H9 (cell line): ENCODE measurements at regions not wholly inside any gene's neighbourhood (a gene's known extent, or its start where the extent isn't known, plus 50 kb on each side); places are given as distances from the start of the nearest gene placed in this dataset.

Source experiments
- DNase-seq: peaks from one replicate; pipeline ENCODE4 v3.0.0-alpha.2; 2017
- H2AFZ ChIP-seq: one replicate; pipeline ENCODE4 v1.6.1; 2013; ENCODE audit warnings: mild to moderate bottlenecking, low read length, control low read depth, moderate library complexity
- H2AK5ac ChIP-seq: 2 replicates; pipeline ENCODE4 v1.6.1; 2013; ENCODE audit warnings: low read length, control low read depth, mixed read lengths; ENCODE audit not compliant: insufficient read length
- H2BK120ac ChIP-seq: one replicate; pipeline ENCODE4 v1.6.1; 2013; ENCODE audit warnings: low read depth, mild to moderate bottlenecking, low read length, control low read depth, inconsistent platforms; ENCODE audit not compliant: poor library complexity, severe bottlenecking
- H2BK12ac ChIP-seq: 2 replicates; pipeline ENCODE4 v1.6.1; 2013; ENCODE audit warnings: low read length, control low read depth, mixed read lengths, low read depth; ENCODE audit not compliant: insufficient read length
- H2BK15ac ChIP-seq: 2 replicates; pipeline ENCODE4 v1.6.1; 2013; ENCODE audit warnings: low read depth, low read length, control low read depth
- H2BK20ac ChIP-seq: one replicate; pipeline ENCODE4 v1.6.1; 2013; ENCODE audit warnings: low read depth, mild to moderate bottlenecking, low read length, control low read depth, inconsistent platforms; ENCODE audit not compliant: poor library complexity, severe bottlenecking
- H2BK5ac ChIP-seq: 2 replicates; pipeline ENCODE4 v1.6.1; 2013; ENCODE audit warnings: low read length, control low read depth, mixed read lengths; ENCODE audit not compliant: insufficient read length
- H3K14ac ChIP-seq: 2 replicates; pipeline ENCODE4 v1.6.1; 2013; ENCODE audit warnings: low read length, control low read depth; ENCODE audit not compliant: insufficient read depth
- H3K18ac ChIP-seq: 2 replicates; pipeline ENCODE4 v1.6.1; 2013; ENCODE audit warnings: low read depth, mild to moderate bottlenecking, mixed read lengths, low read length, control low read depth; ENCODE audit not compliant: insufficient read length
- H3K23ac ChIP-seq: 2 replicates; pipeline ENCODE4 v1.6.1; 2013; ENCODE audit warnings: low read length, control low read depth, mixed read lengths, low read depth; ENCODE audit not compliant: insufficient read length
- H3K23me2 ChIP-seq: 2 replicates; pipeline ENCODE4 v1.6.1; 2013; ENCODE audit warnings: low read depth, mild to moderate bottlenecking, mixed read lengths, low read length, control low read depth; ENCODE audit not compliant: insufficient read length, poor library complexity, severe bottlenecking
- H3K27ac ChIP-seq: 2 replicates; pipeline ENCODE4 v1.5.1; 2013; ENCODE audit warnings: low read length, control low read depth, mixed read lengths, low read depth; ENCODE audit not compliant: insufficient read length
- H3K27me3 ChIP-seq: 2 replicates; pipeline ENCODE4 v1.6.1; 2013; ENCODE audit warnings: low read length, control low read depth, inconsistent platforms; ENCODE audit not compliant: insufficient read depth
- H3K4ac ChIP-seq: 2 replicates; pipeline ENCODE4 v1.6.1; 2013; ENCODE audit warnings: low read depth, mild to moderate bottlenecking, control low read depth, inconsistent platforms, low read length, moderate library complexity
- H3K4me1 ChIP-seq: 2 replicates; pipeline ENCODE4 v1.6.1; 2013; ENCODE audit warnings: low read length, control low read depth, inconsistent platforms; ENCODE audit not compliant: insufficient read depth
- H3K4me2 ChIP-seq: 2 replicates; pipeline ENCODE4 v1.6.1; 2013; ENCODE audit warnings: low read length, control low read depth, mixed read lengths; ENCODE audit not compliant: insufficient read length, insufficient read depth
- H3K56ac ChIP-seq: 2 replicates; pipeline ENCODE4 v1.6.1; 2013; ENCODE audit warnings: low read depth, mild to moderate bottlenecking, mixed read lengths, low read length, control low read depth; ENCODE audit not compliant: insufficient read length
- H3K79me1 ChIP-seq: 2 replicates; pipeline ENCODE4 v1.6.1; 2013; ENCODE audit warnings: low read depth, mild to moderate bottlenecking, moderate library complexity, low read length, control low read depth, inconsistent platforms; ENCODE audit not compliant: insufficient read depth, poor library complexity, severe bottlenecking
- H3K79me2 ChIP-seq: 2 replicates; pipeline ENCODE4 v1.6.1; 2013; ENCODE audit warnings: low read length, control low read depth, inconsistent platforms; ENCODE audit not compliant: insufficient read depth
- H3K9ac ChIP-seq: 2 replicates; pipeline ENCODE4 v1.6.1; 2013; ENCODE audit warnings: low read length, control low read depth, mixed read lengths; ENCODE audit not compliant: insufficient read length; ENCODE audit errors: extremely low read depth
- H3K9me3 ChIP-seq: one replicate; pipeline ENCODE4 v1.6.1; 2013; ENCODE audit warnings: low read depth, low read length, inconsistent platforms; ENCODE audit not compliant: control insufficient read depth
- H3T11ph ChIP-seq: one replicate; pipeline ENCODE4 v1.6.1; 2013; ENCODE audit warnings: mild to moderate bottlenecking, low read length, control low read depth, inconsistent platforms
- H4K20me1 ChIP-seq: one replicate; pipeline ENCODE4 v1.6.1; 2013; ENCODE audit not compliant: control insufficient read depth, insufficient read length, insufficient read depth
- H4K5ac ChIP-seq: 2 replicates; pipeline ENCODE4 v1.6.1; 2013; ENCODE audit warnings: low read depth, mild to moderate bottlenecking, mixed read lengths, low read length, control low read depth; ENCODE audit not compliant: insufficient read length
- H4K8ac ChIP-seq: replicated peaks from 2 replicates; pipeline ENCODE4 v1.6.1; 2013; ENCODE audit warnings: low read length, control low read depth, mixed read lengths, low read depth; ENCODE audit not compliant: insufficient read length
- H4K91ac ChIP-seq: 2 replicates; pipeline ENCODE4 v1.6.1; 2013; ENCODE audit warnings: low read depth, mild to moderate bottlenecking, moderate library complexity, mixed read lengths, low read length, control low read depth; ENCODE audit not compliant: insufficient read length
- H3K27ac Mint-ChIP-seq, 3 experiments: 2 replicates in 2 of 3; 3 replicates in 1 of 3; pipeline ENCODE4 v1.8.0; 2020 to 2021; ENCODE audit warnings: mixed read lengths in 3 of 3, mild to moderate bottlenecking in 1 of 3, moderate library complexity in 1 of 3
- H3K27me3 Mint-ChIP-seq: 2 replicates; pipeline ENCODE4 v1.8.0; 2021; ENCODE audit warnings: low read depth, mild to moderate bottlenecking, moderate library complexity, mixed read lengths
- H3K36me3 Mint-ChIP-seq, 3 experiments: 2 replicates in 2 of 3; 3 replicates in 1 of 3; pipeline ENCODE4 v1.8.0; 2020 to 2021; ENCODE audit warnings: low read depth in 3 of 3, mixed read lengths in 3 of 3; ENCODE audit not compliant: insufficient read depth in 1 of 3
- H3K4me1 Mint-ChIP-seq, 2 experiments: 2 replicates each; pipeline ENCODE4 v1.8.0; 2020; ENCODE audit warnings: mixed read lengths in 2 of 2
- H3K4me3 Mint-ChIP-seq, 2 experiments: 2 replicates in 1 of 2; 3 replicates in 1 of 2; pipeline ENCODE4 v1.8.0; 2020 to 2021; ENCODE audit warnings: mild to moderate bottlenecking in 2 of 2, mixed read lengths in 2 of 2, moderate library complexity in 1 of 2
- H3K9me3 Mint-ChIP-seq, 2 experiments: 2 replicates in 1 of 2; 3 replicates in 1 of 2; pipeline ENCODE4 v1.8.0; 2020; ENCODE audit warnings: mild to moderate bottlenecking in 2 of 2, mixed read lengths in 2 of 2, moderate library complexity in 1 of 2
- WGBS: extraction: QIAGEN DNeasy Blood & Tissue Kit; methylation state at CpG from one replicate; pipeline ENCODE4 v1.1.7; 2013; ENCODE audit warnings: missing lambda C conversion rate, low lambda C conversion rate, mixed read lengths; ENCODE audit not compliant: insufficient read length; ENCODE audit errors: extremely low coverage; 5-methylcytosine and 5-hydroxymethylcytosine counted together
- TF ChIP-seq, protein P1 (sequence below): fragments of 200-600 bp; sonication (generic); conservative IDR thresholded peaks from 3 replicates; pipeline ENCODE4 v1.8.0; 2021; ENCODE audit warnings: antibody characterized with exemption, mild to moderate bottlenecking

DNA sequence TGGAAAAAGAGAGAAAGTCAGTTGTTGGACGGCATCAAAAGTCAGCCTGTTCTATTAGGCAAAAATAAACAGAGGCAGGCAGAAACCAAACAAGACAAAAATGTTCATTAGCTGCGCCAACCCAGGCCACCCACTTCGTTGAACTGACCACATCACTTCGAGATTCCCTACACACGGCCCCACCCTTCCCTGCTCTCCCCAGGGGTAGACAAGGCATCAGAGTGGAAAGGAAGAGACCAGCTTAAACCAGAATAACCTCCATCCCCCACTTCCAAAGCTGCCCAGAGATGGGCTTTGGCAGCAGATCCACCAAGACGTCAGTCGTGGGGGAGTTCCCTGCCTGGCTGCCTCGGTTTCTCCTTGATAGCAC, 204.6 kb upstream of the TSHZ3 start:
- H2BK15ac ChIP-seq, result no peak overlapping the region
- no peaks in the 10 kb centered on the region for H3K27me3 ChIP-seq
- H4K8ac ChIP-seq, result no peak overlapping the region
- peaks cover 0 to 4% (median 4%) of the 10 kb centered on the region in 3 experiments; a peak in 2 of 7 replicates for H3K36me3 Mint-ChIP-seq
- H3K4ac ChIP-seq, result no peak overlapping the region
- no peaks in the 10 kb centered on the region for H3K9me3 ChIP-seq
- H3K23me2 ChIP-seq, result no peaks in the 10 kb centered on the region
- no peak overlapping the region for H4K5ac ChIP-seq
- H3K4me1 Mint-ChIP-seq, result peaks cover 11 to 21% of the 10 kb centered on the region in 2 experiments
- H4K20me1 ChIP-seq, result no peaks in the 10 kb centered on the region
- H2BK120ac ChIP-seq, result no peak overlapping the region
- peaks cover 4 to 8% of the 10 kb centered on the region in 2 experiments; a peak in 4 of 5 replicates for H3K9me3 Mint-ChIP-seq
- H3K9ac ChIP-seq, result no peak overlapping the region
- H3K18ac ChIP-seq, result no peak overlapping the region
- no peak overlapping the region for H3K27ac ChIP-seq
- H3K4me2 ChIP-seq, result no peak overlapping the region
- H2BK20ac ChIP-seq, result no peak overlapping the region
- H3K14ac ChIP-seq, result no peak overlapping the region
- no peak overlapping the region for H3K56ac ChIP-seq
- WGBS, result no CpG with 5 or more reads among the region's 8 CpGs
- H3K79me2 ChIP-seq, result no peaks in the 10 kb centered on the region
- H4K91ac ChIP-seq, result no peak overlapping the region
- no peak overlapping the region for H2AK5ac ChIP-seq
- H3K79me1 ChIP-seq, result no peaks in the 10 kb centered on the region
- TF ChIP-seq, protein P1, sequence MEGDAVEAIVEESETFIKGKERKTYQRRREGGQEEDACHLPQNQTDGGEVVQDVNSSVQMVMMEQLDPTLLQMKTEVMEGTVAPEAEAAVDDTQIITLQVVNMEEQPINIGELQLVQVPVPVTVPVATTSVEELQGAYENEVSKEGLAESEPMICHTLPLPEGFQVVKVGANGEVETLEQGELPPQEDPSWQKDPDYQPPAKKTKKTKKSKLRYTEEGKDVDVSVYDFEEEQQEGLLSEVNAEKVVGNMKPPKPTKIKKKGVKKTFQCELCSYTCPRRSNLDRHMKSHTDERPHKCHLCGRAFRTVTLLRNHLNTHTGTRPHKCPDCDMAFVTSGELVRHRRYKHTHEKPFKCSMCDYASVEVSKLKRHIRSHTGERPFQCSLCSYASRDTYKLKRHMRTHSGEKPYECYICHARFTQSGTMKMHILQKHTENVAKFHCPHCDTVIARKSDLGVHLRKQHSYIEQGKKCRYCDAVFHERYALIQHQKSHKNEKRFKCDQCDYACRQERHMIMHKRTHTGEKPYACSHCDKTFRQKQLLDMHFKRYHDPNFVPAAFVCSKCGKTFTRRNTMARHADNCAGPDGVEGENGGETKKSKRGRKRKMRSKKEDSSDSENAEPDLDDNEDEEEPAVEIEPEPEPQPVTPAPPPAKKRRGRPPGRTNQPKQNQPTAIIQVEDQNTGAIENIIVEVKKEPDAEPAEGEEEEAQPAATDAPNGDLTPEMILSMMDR, result no peak
- no peak for DNase-seq
- H3K4me1 ChIP-seq, result no peaks in the 10 kb centered on the region; the same call in 1 of the 2 replicates
- no peak overlapping the region for H2BK12ac ChIP-seq
- no peak overlapping the region for H2BK5ac ChIP-seq
- H2AFZ ChIP-seq, result no peak overlapping the region
- no peak overlapping the region for H3K27ac Mint-ChIP-seq
- H3T11ph ChIP-seq, result no peak overlapping the region
- no peak overlapping the region for H3K23ac ChIP-seq
- no peak overlapping the region for H3K4me3 Mint-ChIP-seq
- no peaks in the 10 kb centered on the region; the same call in 1 of the 2 replicates for H3K27me3 Mint-ChIP-seq
